Natural killer cell (primary cell): ENCODE measurements at regions not wholly inside any gene's neighbourhood (a gene's known extent, or its start where the extent isn't known, plus 50 kb on each side); places are given as distances from the start of the nearest gene placed in this dataset.

ENCODE experiments used
- ATAC-seq, 3 donors: fragments of 150-1000 bp in 2 of 3; fragments of 200-7000 bp in 1 of 3; cut with Tn5 transposase; 1 replicate in 1 of 3; 2 replicates in 2 of 3; pipeline ENCODE4 v1.10.0; 2021; ENCODE audit warnings: mild to moderate bottlenecking in 2 of 3, moderate library complexity in 2 of 3
- DNase-seq, 2 donors: peaks; one replicate each; pipeline versions ENCODE4 v3.0.0 to v3.0.0-alpha.2; 2013 to 2021; ENCODE audit warnings: mixed read lengths in 1 of 2
- H3K27ac ChIP-seq: one replicate; pipeline ENCODE4 v1.5.1; 2013; ENCODE audit warnings: mild to moderate bottlenecking, low read length
- H3K27me3 ChIP-seq: one replicate; pipeline ENCODE4 v1.6.1; 2013; ENCODE audit warnings: low read length; ENCODE audit not compliant: control insufficient read depth, insufficient read depth
- H3K36me3 ChIP-seq: one replicate; pipeline ENCODE4 v1.6.1; 2013; ENCODE audit warnings: low read length; ENCODE audit not compliant: control insufficient read depth, insufficient read depth
- H3K4me1 ChIP-seq: one replicate; pipeline ENCODE4 v1.6.1; 2013; ENCODE audit warnings: low read length; ENCODE audit not compliant: control insufficient read depth, insufficient read depth
- H3K4me3 ChIP-seq: one replicate; pipeline ENCODE4 v1.5.1; 2013; ENCODE audit warnings: low read length
- H3K9me3 ChIP-seq: one replicate; pipeline ENCODE4 v1.6.1; 2013; ENCODE audit warnings: low read length; ENCODE audit not compliant: control insufficient read depth, insufficient read depth
- H3K27ac Mint-ChIP-seq, 2 donors: one replicate each; pipeline ENCODE4 v1.8.0; 2022; ENCODE audit warnings: mild to moderate bottlenecking in 2 of 2, mixed read lengths in 2 of 2, moderate library complexity in 1 of 2
- H3K27me3 Mint-ChIP-seq, 2 donors: one replicate each; pipeline ENCODE4 v1.8.0; 2022; ENCODE audit warnings: low read depth in 2 of 2, mixed read lengths in 2 of 2
- H3K36me3 Mint-ChIP-seq: one replicate; pipeline ENCODE4 v1.8.0; 2022; ENCODE audit warnings: mixed read lengths
- H3K4me1 Mint-ChIP-seq, 2 donors: one replicate each; pipeline ENCODE4 v1.8.0; 2022; ENCODE audit warnings: mixed read lengths in 2 of 2
- H3K4me3 Mint-ChIP-seq: one replicate; pipeline ENCODE4 v1.8.0; 2022; ENCODE audit warnings: mild to moderate bottlenecking, moderate library complexity, mixed read lengths
- H3K9me3 Mint-ChIP-seq, 2 donors: one replicate each; pipeline ENCODE4 v1.8.0; 2022; ENCODE audit warnings: mixed read lengths in 2 of 2
- WGBS: methylation state at CpG from one replicate; pipeline ENCODE4 v1.1.7; 2013; ENCODE audit warnings: missing lambda C conversion rate; ENCODE audit not compliant: insufficient coverage; 5-methylcytosine and 5-hydroxymethylcytosine counted together
- intact Hi-C: fragments of 100-400 bp; cut with micrococcal nuclease; formaldehyde crosslinking; loops from one replicate; pipeline ENCODE4 v1.14.2; 2022
- TF ChIP-seq, protein P1 (sequence below): fragments of 200-600 bp; IDR thresholded peaks from one replicate; pipeline ENCODE4 v1.8.0; 2022; ENCODE audit warnings: antibody characterized with exemption

- Histone ChIP-seq H3K4me3 (no peak overlapping the region), H3K27me3 (no peaks in the 10 kb centered on the region), H3K36me3 (no peaks in the 10 kb centered on the region), H3K9me3 (no peaks in the 10 kb centered on the region), H3K27ac (no peak overlapping the region), H3K4me1 (peaks cover 8% of the 10 kb centered on the region)
- no peak overlapping the region for H3K27ac Mint-ChIP-seq
- no peaks in the 10 kb centered on the region for H3K36me3 Mint-ChIP-seq
- H3K27me3 Mint-ChIP-seq: peaks cover 0 to 11% of the 10 kb centered on the region in 2 donors
- ATAC-seq (no peak), DNase-seq (no peak)
- intact Hi-C loops: no loop called here
- H3K4me1 Mint-ChIP-seq: peaks cover 16 to 28% of the 10 kb centered on the region in 2 donors
- TF ChIP-seq, protein P1, sequence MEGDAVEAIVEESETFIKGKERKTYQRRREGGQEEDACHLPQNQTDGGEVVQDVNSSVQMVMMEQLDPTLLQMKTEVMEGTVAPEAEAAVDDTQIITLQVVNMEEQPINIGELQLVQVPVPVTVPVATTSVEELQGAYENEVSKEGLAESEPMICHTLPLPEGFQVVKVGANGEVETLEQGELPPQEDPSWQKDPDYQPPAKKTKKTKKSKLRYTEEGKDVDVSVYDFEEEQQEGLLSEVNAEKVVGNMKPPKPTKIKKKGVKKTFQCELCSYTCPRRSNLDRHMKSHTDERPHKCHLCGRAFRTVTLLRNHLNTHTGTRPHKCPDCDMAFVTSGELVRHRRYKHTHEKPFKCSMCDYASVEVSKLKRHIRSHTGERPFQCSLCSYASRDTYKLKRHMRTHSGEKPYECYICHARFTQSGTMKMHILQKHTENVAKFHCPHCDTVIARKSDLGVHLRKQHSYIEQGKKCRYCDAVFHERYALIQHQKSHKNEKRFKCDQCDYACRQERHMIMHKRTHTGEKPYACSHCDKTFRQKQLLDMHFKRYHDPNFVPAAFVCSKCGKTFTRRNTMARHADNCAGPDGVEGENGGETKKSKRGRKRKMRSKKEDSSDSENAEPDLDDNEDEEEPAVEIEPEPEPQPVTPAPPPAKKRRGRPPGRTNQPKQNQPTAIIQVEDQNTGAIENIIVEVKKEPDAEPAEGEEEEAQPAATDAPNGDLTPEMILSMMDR: no peak
- 93% methylated on average over 8 of the region's 10 CpGs for WGBS
- no peak overlapping the region for H3K4me3 Mint-ChIP-seq
- no peaks in the 10 kb centered on the region for H3K9me3 Mint-ChIP-seq
These were observed 358.7 kb downstream of the LPIN1 start for GRCh38 chr2:12105180-12105579.

- intact Hi-C loops: no loop called here
- Mint-ChIP-seq H3K36me3 (no peaks in the 10 kb centered on the region), H3K27ac (no peak overlapping the region), H3K9me3 (no peaks in the 10 kb centered on the region), H3K27me3 (peaks cover 0 to 10% of the 10 kb centered on the region in 2 donors), H3K4me1 (peaks cover 25 to 33% of the 10 kb centered on the region in 2 donors), H3K4me3 (no peak overlapping the region)
- TF ChIP-seq, protein P1: no peak
- DNase-seq: no peak
- no peak for ATAC-seq
- no peak overlapping the region for H3K27ac ChIP-seq
- no peak overlapping the region for H3K4me3 ChIP-seq
- no peaks in the 10 kb centered on the region for H3K27me3 ChIP-seq
- no peaks in the 10 kb centered on the region for H3K36me3 ChIP-seq
- H3K9me3 ChIP-seq: no peaks in the 10 kb centered on the region
- H3K4me1 ChIP-seq: peaks cover 8% of the 10 kb centered on the region
- WGBS: 79% methylated on average over 7 of the region's 11 CpGs
These were observed 360.1 kb downstream of the LPIN1 start for GRCh38 chr2:12106440-12107080.

DNA sequence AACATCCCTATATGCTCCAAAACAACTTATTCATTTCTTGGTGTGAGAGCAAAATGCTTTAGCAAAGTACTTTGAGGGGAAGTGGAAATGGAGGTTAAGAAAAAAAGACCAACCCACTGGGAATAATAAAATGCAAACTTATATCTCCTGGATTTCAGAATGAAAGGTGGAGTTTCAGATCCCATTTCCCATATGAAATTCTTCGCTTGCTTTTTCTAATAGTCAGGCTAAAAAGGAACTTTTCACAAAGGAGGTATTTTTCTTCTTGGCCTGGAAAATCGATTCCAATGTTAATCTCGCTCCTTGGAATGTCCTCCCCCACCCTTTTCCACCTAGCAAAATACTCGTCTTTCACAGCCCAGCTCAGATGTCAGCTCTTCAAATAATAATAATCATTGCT is 360.9 kb downstream of the LPIN1 start:
- no peak overlapping the region for H3K4me3 ChIP-seq
- H3K27me3 ChIP-seq: no peaks in the 10 kb centered on the region
- Mint-ChIP-seq H3K4me3 (no peak overlapping the region), H3K36me3 (no peaks in the 10 kb centered on the region), H3K9me3 (no peaks in the 10 kb centered on the region), H3K4me1 (peaks cover 18 to 25% of the 10 kb centered on the region in 2 donors), H3K27me3 (peaks cover 0 to 15% of the 10 kb centered on the region in 2 donors), H3K27ac (no peak overlapping the region)
- intact Hi-C loops: no loop called here
- WGBS: 93% methylated on average over 3 of the region's 4 CpGs
- H3K27ac ChIP-seq: no peak overlapping the region
- no peak for DNase-seq
- H3K36me3 ChIP-seq: no peaks in the 10 kb centered on the region
- TF ChIP-seq, protein P1: no peak
- no peak for ATAC-seq
- peaks cover 8% of the 10 kb centered on the region for H3K4me1 ChIP-seq
- H3K9me3 ChIP-seq: no peaks in the 10 kb centered on the region

DNA sequence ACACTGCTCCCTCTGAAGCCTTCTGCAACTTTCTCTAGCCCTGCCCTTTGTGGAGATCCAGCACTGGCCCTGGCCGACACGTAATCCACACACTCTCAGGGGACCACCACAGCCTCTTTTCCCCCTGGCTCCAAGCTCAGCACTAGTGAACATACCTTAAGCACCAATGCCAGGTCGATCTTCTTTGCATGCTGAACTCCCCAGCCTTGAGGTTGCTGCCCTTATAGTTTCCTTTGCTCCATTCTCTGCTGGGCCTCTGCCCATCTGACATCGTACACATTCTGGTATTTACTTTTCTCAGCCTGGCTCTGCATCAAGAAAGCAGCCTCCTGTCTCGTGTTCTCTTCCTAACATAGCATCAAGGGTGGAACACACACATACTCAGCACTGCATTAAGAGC is 361.5 kb downstream of the LPIN1 start:
- Histone ChIP-seq H3K4me3 (no peak overlapping the region), H3K27ac (no peak overlapping the region), H3K9me3 (no peaks in the 10 kb centered on the region), H3K36me3 (no peaks in the 10 kb centered on the region), H3K27me3 (no peaks in the 10 kb centered on the region), H3K4me1 (peaks cover 8% of the 10 kb centered on the region)
- intact Hi-C loops: no loop called here
- TF ChIP-seq, protein P1: no peak
- Mint-ChIP-seq H3K36me3 (no peaks in the 10 kb centered on the region), H3K27me3 (peaks cover 6 to 20% of the 10 kb centered on the region in 2 donors), H3K4me3 (no peak overlapping the region), H3K4me1 (peaks cover 18 to 28% of the 10 kb centered on the region in 2 donors), H3K9me3 (no peaks in the 10 kb centered on the region), H3K27ac (no peak overlapping the region)
- ATAC-seq (no peak), DNase-seq (no peak)
- WGBS: 74% methylated on average over 5 of the region's 5 CpGs
